Astrocyte (in vitro differentiated cells and primary cell): ENCODE measurements at regions not wholly inside any gene's neighbourhood (a gene's known extent, or its start where the extent isn't known, plus 50 kb on each side); places are given as distances from the start of the nearest gene placed in this dataset.

Source experiments
- EZH2 ChIP-seq: IDR thresholded peaks from 2 replicates; pipeline ENCODE4 v1.6.1; 2012; ENCODE audit warnings: mild to moderate bottlenecking, low read length, inconsistent platforms; ENCODE audit not compliant: insufficient read depth
- TF ChIP-seq, protein P1 (sequence below): IDR thresholded peaks from 2 replicates; pipeline ENCODE4 v1.5.1; 2011; ENCODE audit warnings: low read depth, mild to moderate bottlenecking, inconsistent platforms, low read length, moderate library complexity; ENCODE audit not compliant: insufficient read depth

DNA sequence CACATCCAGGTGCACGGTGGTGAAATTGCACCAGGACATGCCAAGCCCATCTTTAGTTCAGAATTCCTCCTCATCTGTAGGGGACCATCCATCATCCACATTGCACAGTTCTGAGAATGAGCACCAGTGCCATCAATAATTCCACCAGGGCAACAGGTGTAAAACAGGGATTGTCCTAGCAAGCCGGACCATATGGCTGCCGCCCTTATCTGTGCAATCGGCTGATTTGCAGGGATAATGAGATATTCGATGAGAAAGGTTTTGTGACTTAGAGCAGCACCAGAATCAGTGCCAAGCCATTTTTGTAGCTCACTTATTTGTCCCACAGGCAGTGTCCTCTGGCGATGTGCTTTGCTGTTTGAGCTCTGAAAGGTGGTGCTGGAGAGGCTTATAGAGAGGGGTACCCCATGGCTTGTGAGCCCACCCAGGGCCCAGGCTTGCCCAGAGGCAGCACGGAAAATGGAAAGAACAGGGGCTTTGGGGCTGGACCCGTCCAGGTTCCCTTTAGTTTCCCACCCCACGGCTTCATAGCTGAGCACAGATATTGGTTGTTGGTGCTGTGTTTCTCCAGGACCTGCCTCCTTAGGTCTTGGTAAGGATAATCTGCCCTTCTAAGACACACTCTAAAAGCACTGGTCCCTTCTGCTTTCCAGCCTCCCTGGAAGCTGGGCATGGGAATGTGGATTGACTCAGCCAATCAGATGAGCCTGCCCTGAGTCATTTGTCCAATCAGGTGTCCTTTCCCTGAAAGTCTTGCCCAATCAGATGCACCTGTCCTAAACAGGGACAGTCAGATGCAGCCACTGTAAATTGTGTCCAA lies 84.0 kb upstream of the SHANK2 start:
- TF ChIP-seq, protein P1, sequence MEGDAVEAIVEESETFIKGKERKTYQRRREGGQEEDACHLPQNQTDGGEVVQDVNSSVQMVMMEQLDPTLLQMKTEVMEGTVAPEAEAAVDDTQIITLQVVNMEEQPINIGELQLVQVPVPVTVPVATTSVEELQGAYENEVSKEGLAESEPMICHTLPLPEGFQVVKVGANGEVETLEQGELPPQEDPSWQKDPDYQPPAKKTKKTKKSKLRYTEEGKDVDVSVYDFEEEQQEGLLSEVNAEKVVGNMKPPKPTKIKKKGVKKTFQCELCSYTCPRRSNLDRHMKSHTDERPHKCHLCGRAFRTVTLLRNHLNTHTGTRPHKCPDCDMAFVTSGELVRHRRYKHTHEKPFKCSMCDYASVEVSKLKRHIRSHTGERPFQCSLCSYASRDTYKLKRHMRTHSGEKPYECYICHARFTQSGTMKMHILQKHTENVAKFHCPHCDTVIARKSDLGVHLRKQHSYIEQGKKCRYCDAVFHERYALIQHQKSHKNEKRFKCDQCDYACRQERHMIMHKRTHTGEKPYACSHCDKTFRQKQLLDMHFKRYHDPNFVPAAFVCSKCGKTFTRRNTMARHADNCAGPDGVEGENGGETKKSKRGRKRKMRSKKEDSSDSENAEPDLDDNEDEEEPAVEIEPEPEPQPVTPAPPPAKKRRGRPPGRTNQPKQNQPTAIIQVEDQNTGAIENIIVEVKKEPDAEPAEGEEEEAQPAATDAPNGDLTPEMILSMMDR: no peak
- TF ChIP-seq EZH2: no peak
